ENCODE measurements at regions not wholly inside any gene's neighbourhood (a gene's known extent, or its start where the extent isn't known, plus 50 kb on each side); places are given as distances from the start of the nearest gene placed in this dataset.
A peak's percentile ranks its signal among the peaks of the same experiment; 100 is the strongest.

DNA sequence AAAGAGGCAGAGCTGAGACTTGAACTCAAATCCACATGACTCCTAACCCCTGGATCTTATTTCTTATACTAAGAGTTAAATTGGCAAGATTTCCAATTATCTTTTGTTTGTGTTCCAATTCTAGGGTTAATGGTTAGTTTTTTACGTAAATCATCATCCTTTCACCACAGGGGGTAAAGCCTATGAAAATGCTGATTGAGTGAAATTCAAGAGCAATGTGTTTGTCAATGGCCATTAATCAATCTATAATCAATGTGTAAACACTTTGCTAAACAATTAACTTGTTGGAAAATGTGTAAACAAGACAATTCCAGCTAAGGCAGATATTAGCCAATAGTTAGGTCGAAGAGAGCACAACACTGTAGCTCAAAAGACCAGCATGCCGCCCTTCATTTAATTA, 376.5 kb upstream of the ACVR2A start:
- DNase-seq (ENCODE audit: low spot score), result no peak

- no peak for DNase-seq (ENCODE audit: low spot score)
These were observed 377.4 kb upstream of the ACVR2A start for GRCh38 chr2:147467441-147467840.

DNA sequence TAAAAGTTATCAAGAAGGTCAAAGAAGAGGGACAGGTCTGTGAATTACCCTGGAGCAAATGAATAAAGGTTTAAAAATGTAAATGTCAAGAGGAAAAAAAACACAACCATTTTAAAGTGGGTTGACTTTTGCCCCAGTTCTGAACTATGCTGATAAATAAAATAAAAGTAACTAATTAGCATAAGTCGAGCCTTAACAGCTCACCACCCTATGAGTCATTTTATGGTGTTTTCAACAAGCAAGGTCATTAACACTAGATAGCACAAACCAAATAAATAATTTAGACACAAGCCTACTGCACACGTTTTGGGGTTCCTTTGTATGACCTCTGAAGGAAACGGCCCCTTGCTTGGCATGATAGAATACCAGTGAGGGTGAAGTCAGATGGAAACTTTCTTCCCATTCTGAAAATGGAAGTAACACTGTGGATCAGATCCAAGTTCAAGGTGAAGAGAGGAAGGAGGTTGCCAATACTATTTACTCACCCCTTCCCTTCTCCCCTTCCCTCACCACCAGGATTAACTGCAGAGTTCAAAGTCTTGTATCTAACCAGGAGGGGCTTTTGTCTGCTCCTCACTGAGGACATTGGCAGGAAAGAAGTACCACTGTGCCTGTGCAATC, 380.0 kb upstream of the ACVR2A start:
- peak; percentile 53 for DNase-seq (ENCODE audit: low spot score)

GRCh38 chr2:147463881-147464520, 380.8 kb upstream of the ACVR2A start:
- DNase-seq (ENCODE audit: low spot score), result peak; percentile 61

DNA sequence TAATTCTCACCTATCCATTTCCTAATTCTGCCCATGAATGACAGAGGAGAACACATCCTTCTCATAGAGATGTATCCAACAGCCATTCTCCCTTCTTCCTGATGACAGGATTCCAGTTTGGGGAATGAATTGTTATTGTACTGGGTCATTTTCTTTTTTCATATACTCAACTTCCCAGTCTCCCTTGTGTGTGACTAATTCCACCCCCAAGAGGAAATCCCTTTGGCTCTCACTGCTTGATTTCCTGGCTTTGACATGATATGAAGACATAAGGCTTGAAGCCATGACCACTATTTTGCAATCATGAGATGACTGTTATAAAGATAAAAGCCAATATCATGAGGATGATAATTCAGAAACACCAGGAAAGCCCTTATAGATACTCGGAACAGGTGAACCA, 384.7 kb upstream of the ACVR2A start:
- no peak for DNase-seq (ENCODE audit: low spot score)

DNA sequence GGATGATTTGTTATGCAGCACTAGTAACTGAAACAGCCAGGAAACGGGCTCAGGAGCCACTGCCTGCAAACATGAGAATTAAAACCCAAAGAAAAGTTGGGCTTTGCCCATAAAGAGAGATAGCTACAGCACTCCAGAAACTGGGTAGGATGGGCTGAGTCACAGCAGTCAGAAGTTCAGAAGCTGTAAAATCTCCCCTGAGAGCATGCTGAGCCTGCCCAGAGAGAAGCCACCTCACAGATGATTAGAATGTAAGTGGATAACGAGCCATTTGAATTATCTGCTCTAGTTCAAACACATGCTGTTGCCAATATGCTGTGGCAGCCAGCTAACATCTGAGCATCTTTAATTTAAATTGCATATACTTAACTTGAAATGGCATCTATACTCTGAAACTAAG, 388.1 kb upstream of the ACVR2A start:
- DNase-seq (ENCODE audit: low spot score), result no peak

- no peak for DNase-seq (ENCODE audit: low spot score)
These were observed 392.8 kb upstream of the ACVR2A start for GRCh38 chr2:147451902-147452515.

DNA sequence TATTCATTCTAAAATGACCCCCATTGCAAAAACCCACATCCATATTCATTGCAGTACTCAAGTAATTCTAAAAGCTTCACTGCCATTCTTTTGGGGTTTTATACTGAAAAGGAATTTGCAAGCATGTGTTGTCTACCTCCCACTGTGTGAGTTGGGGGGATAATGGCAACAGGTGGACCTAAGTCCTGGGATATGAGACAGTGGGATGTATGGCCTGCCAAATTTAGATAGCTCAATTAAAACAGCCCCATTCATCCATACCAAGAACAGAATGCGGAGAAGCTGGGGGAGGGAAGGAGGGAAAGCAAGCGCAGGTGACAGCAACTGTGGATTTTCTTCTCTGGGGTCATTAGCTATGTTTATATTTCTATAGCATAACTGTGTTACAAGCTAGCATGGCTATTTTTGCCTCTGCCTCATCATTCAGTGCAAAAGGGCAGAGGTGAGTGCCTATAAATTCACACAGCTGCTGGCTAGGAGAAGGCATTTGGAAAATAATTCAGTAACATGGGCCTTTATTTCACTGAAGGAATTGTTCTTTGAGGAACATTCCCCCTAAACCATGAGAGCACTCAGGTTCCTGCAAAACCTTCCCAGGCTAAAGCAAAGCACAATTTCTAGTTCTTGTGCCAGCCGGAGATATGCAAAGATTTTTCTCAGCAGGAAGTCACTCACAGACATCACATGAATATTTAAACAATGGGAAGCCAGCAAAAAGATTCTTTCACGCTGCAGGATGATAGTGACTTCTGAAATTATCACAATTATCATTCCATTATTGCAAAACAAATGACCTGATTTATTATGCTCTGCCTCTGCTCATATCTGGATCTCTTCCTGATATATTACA, 393.9 kb upstream of the ACVR2A start:
- no peak for DNase-seq (ENCODE audit: low spot score)

DNA sequence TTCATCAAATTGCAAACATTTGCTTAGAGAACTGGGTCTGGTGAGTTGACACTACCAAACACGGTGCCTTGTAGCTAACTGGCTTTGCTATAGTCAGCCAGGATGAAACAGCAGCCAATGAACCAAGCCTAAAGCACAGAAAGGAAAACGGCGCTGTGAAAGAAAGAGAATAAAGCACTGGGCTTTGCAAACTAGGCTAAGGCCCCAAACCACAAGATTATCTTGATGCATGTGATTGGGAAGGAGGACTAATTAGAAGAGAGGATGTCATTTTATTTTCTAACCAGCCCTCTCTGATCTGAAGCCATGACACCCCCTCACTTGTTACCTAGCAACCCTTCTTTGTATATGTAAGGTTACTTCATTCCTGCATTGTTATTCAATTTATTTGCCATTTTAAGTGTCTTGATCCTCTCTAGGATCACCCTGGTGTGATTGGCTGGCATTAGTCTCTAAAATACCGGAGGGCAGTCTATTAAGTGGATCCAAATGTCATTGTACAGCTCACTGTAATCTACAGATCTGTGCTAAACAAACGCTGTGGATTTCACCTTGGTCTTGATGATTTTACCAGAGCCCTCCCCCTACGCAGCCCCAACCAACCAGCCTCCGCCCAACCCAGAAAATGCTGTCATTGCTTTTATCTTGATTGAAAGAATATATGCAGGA, 395.4 kb upstream of the ACVR2A start:
- DNase-seq (ENCODE audit: low spot score), result no peak

GRCh38 chr2:147442816-147443215, 402.0 kb upstream of the ACVR2A start:
- DNase-seq (ENCODE audit: low spot score), result no peak

DNA sequence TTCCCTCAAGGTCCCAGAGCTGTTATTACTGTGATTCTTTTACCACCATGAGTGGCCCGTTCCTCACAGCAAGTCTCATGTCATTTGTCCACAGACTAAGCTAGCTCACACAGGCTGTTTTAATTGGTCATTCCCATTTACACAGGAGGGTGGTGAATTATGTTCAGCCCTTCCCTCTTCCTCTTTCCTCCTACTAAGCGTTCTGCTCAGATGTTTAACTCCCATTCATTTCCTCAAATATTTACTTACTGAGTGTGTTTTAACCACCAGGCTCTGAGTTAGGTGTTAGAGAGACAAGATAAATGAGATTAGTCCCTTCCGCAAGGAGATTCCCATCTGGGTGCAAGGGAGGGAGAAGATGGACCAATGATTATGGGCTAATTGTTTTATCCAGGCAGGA, 403.6 kb upstream of the ACVR2A start:
- DNase-seq (ENCODE audit: low spot score), result no peak

- DNase-seq (ENCODE audit: low spot score), result no peak
These were observed 404.1 kb upstream of the ACVR2A start for GRCh38 chr2:147440734-147441133.

GRCh38 chr2:147439986-147440385, 404.8 kb upstream of the ACVR2A start:
- DNase-seq (ENCODE audit: low spot score), result no peak

- no peak for DNase-seq (ENCODE audit: low spot score)
These were observed 405.9 kb upstream of the ACVR2A start for GRCh38 chr2:147438882-147439281.

DNA sequence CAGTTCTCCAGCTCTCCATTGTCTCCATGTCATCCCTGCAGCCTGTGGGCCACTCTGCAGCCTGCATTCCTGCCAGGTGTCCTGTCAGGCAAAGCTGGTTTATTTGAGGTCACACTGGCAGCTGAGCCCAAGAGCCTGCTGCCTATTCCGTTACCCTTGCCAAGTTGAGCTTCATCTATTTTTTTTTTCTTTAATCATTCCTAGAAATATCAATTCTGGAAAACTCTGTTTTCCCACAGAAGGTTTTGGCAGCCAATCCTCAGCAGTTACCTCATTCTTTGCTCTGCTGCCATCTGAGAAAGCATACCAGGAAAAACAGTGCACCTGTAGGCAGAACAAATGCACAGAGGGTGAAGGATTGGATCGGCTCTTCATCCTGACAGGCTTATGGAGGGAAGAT, 411.0 kb upstream of the ACVR2A start:
- no peak for DNase-seq (ENCODE audit: low spot score)

GRCh38 chr2:147430408-147430807, 414.4 kb upstream of the ACVR2A start:
- DNase-seq (ENCODE audit: low spot score), result no peak

GRCh38 chr2:147428120-147428747, 416.6 kb upstream of the ACVR2A start:
- no peak for DNase-seq (ENCODE audit: low spot score)

DNA sequence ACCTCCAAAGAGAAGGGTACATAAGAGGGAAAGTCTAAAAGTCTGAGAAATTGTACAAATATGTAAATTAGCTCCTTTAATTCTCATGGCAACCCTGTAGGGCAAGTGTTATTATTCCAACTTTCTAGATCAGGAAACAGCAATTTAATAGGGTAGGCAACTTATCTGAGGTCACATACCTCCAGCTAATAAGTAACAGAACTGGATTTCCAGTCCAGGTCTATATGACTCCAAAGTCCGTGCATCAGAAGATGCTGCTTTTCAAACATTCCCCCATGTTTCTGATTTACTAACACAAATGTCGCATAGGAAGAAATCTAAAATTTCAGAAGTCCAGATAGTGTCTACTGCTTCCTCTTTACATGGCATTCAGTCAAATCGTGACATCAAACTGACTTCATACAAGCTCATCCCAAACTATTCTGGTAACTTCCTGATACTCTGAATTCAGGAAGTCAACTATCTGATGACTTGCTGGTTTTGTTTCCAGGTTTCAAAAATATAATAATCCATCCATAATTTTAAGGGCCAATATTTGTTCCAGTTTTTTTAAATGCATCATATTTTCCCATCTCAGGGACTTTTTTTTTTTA, 419.3 kb upstream of the ACVR2A start:
- DNase-seq (ENCODE audit: low spot score), result no peak

DNA sequence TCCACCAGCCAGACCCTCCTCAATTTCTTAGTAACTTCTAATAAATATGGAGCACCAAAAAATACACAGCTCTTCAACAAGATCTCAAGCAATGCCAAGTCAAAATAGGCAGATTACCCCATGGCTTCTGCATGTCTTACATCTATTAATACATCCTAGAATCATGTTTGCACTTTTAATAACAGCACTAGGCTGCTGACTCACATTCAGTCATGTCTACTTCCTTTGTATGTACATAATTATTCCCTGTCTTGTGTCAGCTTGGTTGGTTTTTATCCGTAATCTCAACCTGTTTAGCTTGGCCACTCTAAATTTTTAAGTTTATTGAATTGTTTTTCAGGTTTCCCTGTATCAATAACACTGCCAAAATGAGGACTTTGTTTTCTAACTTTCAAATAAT, 420.1 kb upstream of the ACVR2A start:
- DNase-seq (ENCODE audit: low spot score), result no peak

DNA sequence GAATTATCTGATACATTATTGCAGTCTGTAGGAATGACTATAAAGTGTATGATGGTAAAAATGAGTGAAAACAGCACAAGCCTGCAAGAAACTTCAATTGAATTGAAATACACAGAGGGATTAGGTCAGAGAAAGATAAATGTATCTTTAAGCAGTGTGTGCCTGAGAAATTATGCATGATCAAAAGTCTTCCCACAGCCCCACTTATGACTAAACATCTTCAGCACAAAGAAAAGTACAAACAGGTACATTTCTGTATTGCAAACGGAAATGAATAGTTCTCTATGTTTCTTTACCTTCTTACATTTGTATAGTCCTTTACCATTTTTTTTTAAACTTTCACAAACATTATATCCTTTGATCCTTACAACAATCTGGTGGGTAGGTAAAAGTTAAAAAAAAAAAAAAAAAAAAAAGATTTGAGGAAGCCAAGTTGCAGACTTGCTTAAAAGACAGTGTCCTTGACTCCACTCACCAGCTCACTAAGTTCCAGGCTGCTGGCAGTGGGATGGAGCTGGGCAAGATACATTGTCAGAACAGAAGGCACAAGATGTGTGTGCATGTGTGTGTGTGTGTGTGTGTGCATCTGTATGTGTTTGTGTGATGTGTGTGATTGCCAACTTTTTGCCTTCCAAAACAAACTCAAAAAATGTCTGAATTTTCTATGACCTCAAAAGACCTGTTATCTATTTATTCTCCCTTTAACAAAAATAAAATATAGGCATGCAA, 423.7 kb upstream of the ACVR2A start:
- DNase-seq (ENCODE audit: low spot score), result no peak

DNA sequence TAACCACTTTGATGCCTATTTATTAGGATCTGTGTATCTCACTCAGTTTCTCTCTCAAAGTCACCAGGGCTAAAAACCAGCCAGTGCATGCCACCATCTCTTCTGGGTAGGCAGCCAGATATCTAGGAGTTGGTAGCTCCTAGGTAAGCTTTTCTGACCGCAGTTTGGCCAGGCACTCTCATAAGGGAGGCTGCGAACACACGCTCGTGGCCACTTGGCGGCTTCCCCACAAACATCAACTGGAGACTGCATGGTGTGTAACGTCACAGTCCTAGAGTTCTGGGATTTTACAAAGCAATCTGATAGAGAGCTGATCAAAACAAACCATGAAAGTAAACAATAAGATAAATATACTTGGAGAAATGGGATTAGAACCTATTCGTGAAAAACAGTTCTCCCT, 424.3 kb upstream of the ACVR2A start:
- DNase-seq (ENCODE audit: low spot score), result no peak

Data from SW480 (cell line).